Epithelial cell of proximal tubule (primary cell): ENCODE measurements at regions not wholly inside any gene's neighbourhood (a gene's known extent, or its start where the extent isn't known, plus 50 kb on each side); places are given as distances from the start of the nearest gene placed in this dataset.

Experiments
- DNase-seq: peaks from one replicate; pipeline ENCODE4 v3.0.0-alpha.2; 2011; ENCODE audit warnings: low read depth
- H3K4me3 ChIP-seq: 2 replicates; pipeline ENCODE4 v1.5.1; 2011; ENCODE audit warnings: low read depth, mild to moderate bottlenecking, low read length
- CTCF ChIP-seq: conservative IDR thresholded peaks from 2 replicates; pipeline ENCODE4 v1.5.1; 2012; ENCODE audit warnings: low read depth, mild to moderate bottlenecking, low read length

- DNase-seq: no peak
- no peak for TF ChIP-seq CTCF
- H3K4me3 ChIP-seq: no peak overlapping the region
These were observed 1388.9 kb downstream of the C4orf33 start for GRCh38 chr4:130484826-130485225.

GRCh38 chr4:130485371-130485770 is 1389.4 kb downstream of the C4orf33 start:
- no peak for DNase-seq
- no peak for TF ChIP-seq CTCF

GRCh38 chr4:130486186-130486585 is 1390.2 kb downstream of the C4orf33 start:
- no peak for TF ChIP-seq CTCF
- DNase-seq: no peak
- no peak overlapping the region for H3K4me3 ChIP-seq

More at GRCh38 chr4:130485371-130485770, 1389.4 kb downstream of the C4orf33 start:
- H3K4me3 ChIP-seq: no peak overlapping the region

- no peak for TF ChIP-seq CTCF
- no peak overlapping the region for H3K4me3 ChIP-seq
- no peak for DNase-seq
These were observed 1390.9 kb downstream of the C4orf33 start for GRCh38 chr4:130486841-130487240.

- no peak for DNase-seq
- no peak for TF ChIP-seq CTCF
- H3K4me3 ChIP-seq: no peak overlapping the region
These were observed 1414.7 kb downstream of the C4orf33 start for GRCh38 chr4:130510661-130511060.

GRCh38 chr4:130511776-130512175 is 1415.8 kb downstream of the C4orf33 start:
- TF ChIP-seq CTCF: no peak
- DNase-seq: no peak
- H3K4me3 ChIP-seq: no peak overlapping the region

- TF ChIP-seq CTCF: no peak
- DNase-seq: no peak
- no peak overlapping the region for H3K4me3 ChIP-seq
These were observed 1428.1 kb downstream of the C4orf33 start for GRCh38 chr4:130524057-130524456.
